Suprapubic skin (tissue), 4 donors: ENCODE measurements at regions not wholly inside any gene's neighbourhood (a gene's known extent, or its start where the extent isn't known, plus 50 kb on each side); places are given as distances from the start of the nearest gene placed in this dataset.

Experiments used
- DNase-seq, 2 donors: peaks; one replicate each; pipeline ENCODE4 v3.0.0-alpha.2; 2019; ENCODE audit warnings: low spot score in 2 of 2
- H3K27ac ChIP-seq: fragments of 200-600 bp; sonication (generic); one replicate; pipeline ENCODE4 v1.5.1; 2019
- H3K27me3 ChIP-seq: fragments of 200-600 bp; sonication (generic); one replicate; pipeline ENCODE4 v1.5.1; 2019
- H3K36me3 ChIP-seq: fragments of 200-600 bp; sonication (generic); one replicate; pipeline ENCODE4 v1.5.1; 2019
- H3K4me1 ChIP-seq: fragments of 200-600 bp; sonication (generic); one replicate; pipeline ENCODE4 v1.5.1; 2019
- H3K4me3 ChIP-seq: fragments of 200-600 bp; sonication (generic); one replicate; pipeline ENCODE4 v1.5.1; 2019; ENCODE audit warnings: mild to moderate bottlenecking
- H3K9me3 ChIP-seq: fragments of 200-600 bp; sonication (generic); one replicate; pipeline ENCODE4 v1.5.1; 2019
- EP300 ChIP-seq: sonication (generic); formaldehyde crosslinking; IDR thresholded peaks from one replicate; pipeline ENCODE4 v1.6.1; 2017; ENCODE audit warnings: antibody characterized with exemption
- POLR2A ChIP-seq, 2 donors: fragments of 450-650 bp; IDR thresholded peaks; one replicate each; pipeline ENCODE4 v1.6.1; 2017; ENCODE audit warnings: antibody characterized with exemption in 2 of 2, mild to moderate bottlenecking in 2 of 2, moderate library complexity in 2 of 2
- POLR2AphosphoS5 ChIP-seq, 3 donors: sonication (generic); formaldehyde crosslinking; IDR thresholded peaks; one replicate each; pipeline ENCODE4 v1.6.1; 2017; ENCODE audit warnings: antibody characterized with exemption in 3 of 3
- WGBS: methylation state at CpG from one replicate; pipeline ENCODE4 v1.1.5; 2018; 5-methylcytosine and 5-hydroxymethylcytosine counted together
- TF ChIP-seq, protein P1 (sequence below), 2 donors: fragments of 200-600 bp in 1 of 2; fragments of 450-650 bp in 1 of 2; sonication (generic) in 1 of 2; IDR thresholded peaks; one replicate each; pipeline ENCODE4 v1.5.1; 2016 to 2019; ENCODE audit warnings: antibody characterized with exemption in 2 of 2, mild to moderate bottlenecking in 1 of 2, moderate library complexity in 1 of 2

DNA sequence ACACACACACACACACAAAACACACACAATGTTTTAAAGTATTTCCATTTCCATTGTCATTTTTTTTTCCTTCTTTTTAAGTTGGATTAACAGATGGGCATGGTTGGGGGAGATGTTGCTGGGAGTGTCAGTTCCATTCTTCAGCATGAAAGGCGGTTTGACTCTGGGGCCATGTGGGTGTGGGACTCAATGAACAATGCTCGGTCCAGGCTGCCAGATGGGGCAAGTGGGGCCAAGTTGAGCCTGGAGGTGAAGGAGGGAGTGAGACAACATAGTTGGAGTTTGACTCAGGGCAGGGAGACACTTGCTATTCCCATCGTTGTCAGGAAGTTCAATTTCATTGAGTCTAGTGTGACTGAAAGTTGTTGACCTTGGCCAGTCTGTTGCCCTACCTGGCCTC is 125.3 kb downstream of the TLE3 start:
- no peaks in the 10 kb centered on the region for H3K9me3 ChIP-seq

DNA sequence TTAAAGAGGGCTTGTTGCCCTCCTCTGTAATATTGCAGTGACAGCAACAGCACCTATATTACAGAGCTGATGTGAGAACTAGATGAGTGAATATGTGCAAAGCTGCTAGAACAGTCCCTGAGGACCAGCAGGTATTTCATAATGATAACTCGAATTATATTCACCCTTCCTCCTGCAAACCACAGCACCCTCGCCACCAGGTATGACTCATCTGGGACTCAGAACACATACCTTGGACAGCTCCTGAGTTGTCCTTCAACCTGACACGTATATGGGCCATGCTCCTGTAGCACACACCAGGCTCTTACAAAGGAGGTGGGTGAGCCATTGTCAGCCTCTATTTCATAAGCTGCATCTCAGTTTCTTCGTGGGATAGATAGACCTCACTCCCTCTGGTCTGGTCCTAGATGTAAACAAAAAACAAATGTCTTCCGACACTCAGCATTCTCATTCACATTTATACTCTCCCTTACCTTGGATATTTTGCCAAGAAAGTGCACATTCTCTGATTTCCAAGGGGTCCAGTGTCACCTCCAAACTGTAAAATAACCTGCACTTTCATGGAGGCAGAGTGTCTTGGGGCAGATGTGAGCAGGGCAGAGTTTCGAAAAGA is 124.5 kb downstream of the TLE3 start:
- Histone ChIP-seq H3K36me3 (no peaks in the 10 kb centered on the region), H3K27ac (no peak overlapping the region), H3K27me3 (peaks cover 24% of the 10 kb centered on the region), H3K4me1 (no peaks in the 10 kb centered on the region), H3K4me3 (no peak overlapping the region), H3K9me3 (no peaks in the 10 kb centered on the region)
- no peak for DNase-seq
- TF ChIP-seq EP300 (no peak), POLR2A (IDR thresholded peaks at IDR 0.05) (no peak), POLR2AphosphoS5 (IDR thresholded peaks at IDR 0.05) (no peak)
- TF ChIP-seq, protein P1, sequence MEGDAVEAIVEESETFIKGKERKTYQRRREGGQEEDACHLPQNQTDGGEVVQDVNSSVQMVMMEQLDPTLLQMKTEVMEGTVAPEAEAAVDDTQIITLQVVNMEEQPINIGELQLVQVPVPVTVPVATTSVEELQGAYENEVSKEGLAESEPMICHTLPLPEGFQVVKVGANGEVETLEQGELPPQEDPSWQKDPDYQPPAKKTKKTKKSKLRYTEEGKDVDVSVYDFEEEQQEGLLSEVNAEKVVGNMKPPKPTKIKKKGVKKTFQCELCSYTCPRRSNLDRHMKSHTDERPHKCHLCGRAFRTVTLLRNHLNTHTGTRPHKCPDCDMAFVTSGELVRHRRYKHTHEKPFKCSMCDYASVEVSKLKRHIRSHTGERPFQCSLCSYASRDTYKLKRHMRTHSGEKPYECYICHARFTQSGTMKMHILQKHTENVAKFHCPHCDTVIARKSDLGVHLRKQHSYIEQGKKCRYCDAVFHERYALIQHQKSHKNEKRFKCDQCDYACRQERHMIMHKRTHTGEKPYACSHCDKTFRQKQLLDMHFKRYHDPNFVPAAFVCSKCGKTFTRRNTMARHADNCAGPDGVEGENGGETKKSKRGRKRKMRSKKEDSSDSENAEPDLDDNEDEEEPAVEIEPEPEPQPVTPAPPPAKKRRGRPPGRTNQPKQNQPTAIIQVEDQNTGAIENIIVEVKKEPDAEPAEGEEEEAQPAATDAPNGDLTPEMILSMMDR (IDR thresholded peaks at IDR 0.05) = no peak
- 45% methylated on average over 6 of the region's 6 CpGs for whole genome bisulfite sequencing

More for the DNA sequence above, 125.3 kb downstream of the TLE3 start:
- no peak for TF ChIP-seq EP300
- no peak for TF ChIP-seq POLR2AphosphoS5 (IDR thresholded peaks at IDR 0.05)
- TF ChIP-seq, protein P1 (IDR thresholded peaks at IDR 0.05) = no peak
- TF ChIP-seq POLR2A (IDR thresholded peaks at IDR 0.05) = no peak
- DNase-seq = no peak
- H3K36me3 ChIP-seq = no peaks in the 10 kb centered on the region
- no peak overlapping the region for H3K27ac ChIP-seq
- no peak overlapping the region for H3K4me3 ChIP-seq
- H3K4me1 ChIP-seq = no peaks in the 10 kb centered on the region
- WGBS = 81% methylated on average over 3 of the region's 3 CpGs
- peaks cover 24% of the 10 kb centered on the region for H3K27me3 ChIP-seq

DNA sequence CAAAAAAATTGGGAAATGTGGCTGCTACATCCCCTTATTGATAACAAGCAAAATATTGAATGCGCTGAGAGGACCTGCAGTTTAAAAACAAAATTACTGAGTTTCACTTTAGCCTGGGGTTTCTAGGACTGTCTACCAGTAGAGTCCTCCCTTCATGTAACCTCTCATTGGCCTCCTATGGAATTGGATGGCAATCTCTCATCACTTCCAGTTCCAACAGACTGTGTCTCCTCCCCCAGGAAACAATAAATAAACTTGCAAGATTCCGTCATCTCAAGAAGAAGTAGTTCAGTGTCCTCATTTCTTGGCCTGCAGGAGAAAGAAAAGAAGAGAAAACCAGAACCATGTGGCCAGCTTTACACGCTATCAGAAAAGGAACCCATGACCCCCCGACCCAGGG is 123.8 kb downstream of the TLE3 start:
- Histone ChIP-seq H3K4me1 (no peaks in the 10 kb centered on the region), H3K27me3 (peaks cover 24% of the 10 kb centered on the region), H3K9me3 (no peaks in the 10 kb centered on the region), H3K4me3 (no peak overlapping the region), H3K27ac (no peak overlapping the region), H3K36me3 (no peaks in the 10 kb centered on the region)
- TF ChIP-seq EP300 = no peak
- no peak for TF ChIP-seq POLR2AphosphoS5 (IDR thresholded peaks at IDR 0.05)
- no peak for TF ChIP-seq POLR2A (IDR thresholded peaks at IDR 0.05)
- TF ChIP-seq, protein P1 (IDR thresholded peaks at IDR 0.05) = no peak
- WGBS = 59% methylated on average over 4 of the region's 4 CpGs
- no peak for DNase-seq

DNA sequence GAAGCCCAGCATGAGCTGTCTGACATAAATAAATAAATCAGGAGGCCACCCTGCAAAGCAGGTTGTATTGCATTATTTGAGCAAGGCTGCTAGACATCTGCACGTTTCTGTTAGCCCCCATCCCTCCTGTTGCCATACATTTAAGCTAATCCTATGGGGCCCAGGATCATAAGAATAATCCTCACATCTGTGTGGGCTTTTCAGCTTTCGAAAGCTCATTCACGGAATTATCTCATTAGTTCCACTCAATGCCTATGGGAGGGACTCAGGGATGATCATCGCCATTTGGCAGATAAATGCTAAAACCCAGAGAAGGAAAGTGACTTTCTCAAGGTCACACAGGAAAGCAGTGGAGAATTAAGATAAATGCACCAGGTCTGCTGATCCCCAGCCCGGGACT is 123.4 kb downstream of the TLE3 start:
- Histone ChIP-seq H3K27me3 (peaks cover 26% of the 10 kb centered on the region), H3K36me3 (no peaks in the 10 kb centered on the region), H3K4me1 (no peaks in the 10 kb centered on the region), H3K4me3 (no peak overlapping the region), H3K9me3 (no peaks in the 10 kb centered on the region), H3K27ac (no peak overlapping the region)
- WGBS = 64% methylated on average over 5 of the region's 5 CpGs
- no peak for DNase-seq
- TF ChIP-seq POLR2AphosphoS5 (IDR thresholded peaks at IDR 0.05) = no peak
- TF ChIP-seq, protein P1 (IDR thresholded peaks at IDR 0.05) = no peak
- no peak for TF ChIP-seq EP300
- no peak for TF ChIP-seq POLR2A (IDR thresholded peaks at IDR 0.05)

DNA sequence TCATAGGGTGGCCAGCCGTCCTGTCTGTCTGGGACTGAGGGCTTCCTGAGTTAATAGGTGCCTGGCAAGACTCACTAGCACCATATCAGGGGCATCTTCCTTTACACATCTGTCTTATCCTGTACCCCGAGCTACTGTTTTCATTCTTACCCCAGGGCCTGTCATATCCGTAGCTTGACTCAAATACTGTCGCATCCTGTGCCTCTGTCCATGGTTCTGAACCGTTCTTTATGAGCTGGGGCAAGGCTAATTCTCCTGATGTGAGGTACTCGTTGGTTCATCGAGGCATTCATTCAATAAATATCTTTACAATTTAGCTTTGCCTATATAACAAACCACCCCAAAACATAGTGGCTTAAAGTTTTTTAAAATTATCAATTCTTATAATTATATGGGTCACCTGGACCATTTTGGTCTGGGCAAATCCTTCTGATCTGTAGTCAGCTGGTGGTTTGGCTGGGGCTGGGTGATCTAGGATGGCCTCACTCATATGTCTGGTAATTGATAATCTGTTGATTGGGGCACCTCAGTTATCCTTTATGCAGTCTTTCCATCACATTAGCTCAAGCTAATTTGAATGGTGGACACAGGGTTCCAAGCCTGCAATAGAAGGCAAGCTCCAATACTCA is 121.2 kb downstream of the TLE3 start:
- DNase-seq = no peak
- Histone ChIP-seq H3K27me3 (peaks cover 28% of the 10 kb centered on the region), H3K9me3 (no peaks in the 10 kb centered on the region), H3K4me3 (no peak overlapping the region), H3K27ac (no peak overlapping the region), H3K36me3 (no peaks in the 10 kb centered on the region), H3K4me1 (no peaks in the 10 kb centered on the region)
- TF ChIP-seq, protein P1 (IDR thresholded peaks at IDR 0.05) = no peak
- TF ChIP-seq EP300 (no peak), POLR2A (IDR thresholded peaks at IDR 0.05) (no peak), POLR2AphosphoS5 (IDR thresholded peaks at IDR 0.05) (no peak)
- WGBS = 25% methylated on average over 7 of the region's 7 CpGs
